ENCODE measurements at regions not wholly inside any gene's neighbourhood (a gene's known extent, or its start where the extent isn't known, plus 50 kb on each side); places are given as distances from the start of the nearest gene placed in this dataset.

DNA sequence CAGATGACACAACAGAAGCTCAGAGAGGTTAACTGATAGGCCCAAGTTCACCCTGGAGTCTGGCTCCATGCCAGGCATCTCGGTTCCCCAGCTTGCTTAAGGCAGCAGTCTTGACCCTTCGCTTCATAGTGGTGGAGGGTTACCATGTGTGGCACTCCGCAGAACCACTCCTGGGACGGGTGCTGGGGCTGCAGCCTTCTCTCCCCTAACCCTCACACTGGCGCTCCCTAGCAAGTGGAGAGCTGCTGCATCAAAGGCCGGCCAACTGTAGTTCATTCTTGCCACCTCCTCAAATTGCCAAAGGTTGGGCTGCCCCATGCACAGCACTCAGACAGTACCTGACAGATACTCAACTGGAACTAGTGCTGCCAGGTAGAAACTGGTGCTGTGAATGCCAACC is 70.2 kb upstream of the KCND3 start:
- Histone ChIP-seq H3K9me2 (replicated peaks; ENCODE audit: insufficient read depth) (no peaks in the 10 kb centered on the region), H3K27me3 (no peaks in the 10 kb centered on the region), H3K79me2 (no peaks in the 10 kb centered on the region), H2AFZ (no peak overlapping the region), H3K27ac (no peak overlapping the region), H3K4me2 (no peak overlapping the region), H3K9me3 (ENCODE audit: low read depth) (no peaks in the 10 kb centered on the region), H3K36me3 (replicated peaks; ENCODE audit: insufficient read depth, low read depth) (no peaks in the 10 kb centered on the region), H3K4me3 (no peak overlapping the region), H4K20me1 (ENCODE audit: insufficient read depth, poor library complexity, severe bottlenecking) (no peaks in the 10 kb centered on the region), H3K4me1 (ENCODE audit: insufficient read depth) (no peaks in the 10 kb centered on the region)
- no peak for TF ChIP-seq EZH2phosphoT487 (IDR thresholded peaks at IDR 0.05; ENCODE audit: low read depth, severe bottlenecking, unreplicated experiment)
- TF ChIP-seq EZH2 (IDR thresholded peaks at IDR 0.05; ENCODE audit: borderline replicate concordance), result no peak
- TF ChIP-seq, protein P1, sequence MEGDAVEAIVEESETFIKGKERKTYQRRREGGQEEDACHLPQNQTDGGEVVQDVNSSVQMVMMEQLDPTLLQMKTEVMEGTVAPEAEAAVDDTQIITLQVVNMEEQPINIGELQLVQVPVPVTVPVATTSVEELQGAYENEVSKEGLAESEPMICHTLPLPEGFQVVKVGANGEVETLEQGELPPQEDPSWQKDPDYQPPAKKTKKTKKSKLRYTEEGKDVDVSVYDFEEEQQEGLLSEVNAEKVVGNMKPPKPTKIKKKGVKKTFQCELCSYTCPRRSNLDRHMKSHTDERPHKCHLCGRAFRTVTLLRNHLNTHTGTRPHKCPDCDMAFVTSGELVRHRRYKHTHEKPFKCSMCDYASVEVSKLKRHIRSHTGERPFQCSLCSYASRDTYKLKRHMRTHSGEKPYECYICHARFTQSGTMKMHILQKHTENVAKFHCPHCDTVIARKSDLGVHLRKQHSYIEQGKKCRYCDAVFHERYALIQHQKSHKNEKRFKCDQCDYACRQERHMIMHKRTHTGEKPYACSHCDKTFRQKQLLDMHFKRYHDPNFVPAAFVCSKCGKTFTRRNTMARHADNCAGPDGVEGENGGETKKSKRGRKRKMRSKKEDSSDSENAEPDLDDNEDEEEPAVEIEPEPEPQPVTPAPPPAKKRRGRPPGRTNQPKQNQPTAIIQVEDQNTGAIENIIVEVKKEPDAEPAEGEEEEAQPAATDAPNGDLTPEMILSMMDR (IDR thresholded peaks at IDR 0.05; ENCODE audit: poor library complexity), result no peak
- 85% methylated on average over 6 of the region's 6 CpGs for WGBS (ENCODE audit: low lambda C conversion rate, missing lambda C conversion rate)
- no peak for DNase-seq (ENCODE audit: low spot score)

DNA sequence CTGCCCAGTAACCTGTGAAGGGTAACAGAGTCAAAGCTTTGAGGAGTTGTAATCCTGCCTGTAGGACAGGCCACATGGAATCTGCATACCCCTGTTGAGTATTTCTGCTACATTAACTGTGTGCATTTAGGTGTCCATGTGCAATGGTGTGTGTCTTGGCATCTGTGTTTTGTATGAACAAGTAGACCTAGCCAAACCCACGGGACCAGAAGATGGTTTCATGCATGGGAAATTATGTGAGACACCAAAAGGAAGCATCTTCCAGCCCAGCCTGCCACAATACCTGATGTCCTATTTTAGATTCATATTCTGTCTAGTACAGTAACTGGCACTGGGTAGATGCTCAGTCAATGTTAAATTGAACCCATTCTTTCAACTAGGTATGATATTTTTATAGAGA is 70.8 kb upstream of the KCND3 start:
- Histone ChIP-seq H3K79me2 (no peaks in the 10 kb centered on the region), H3K9me2 (replicated peaks; ENCODE audit: insufficient read depth) (no peaks in the 10 kb centered on the region), H3K36me3 (replicated peaks; ENCODE audit: insufficient read depth, low read depth) (no peaks in the 10 kb centered on the region), H3K4me2 (no peak overlapping the region), H3K4me3 (no peak overlapping the region), H3K27me3 (no peaks in the 10 kb centered on the region), H3K9me3 (ENCODE audit: low read depth) (no peaks in the 10 kb centered on the region), H3K4me1 (ENCODE audit: insufficient read depth) (no peaks in the 10 kb centered on the region), H2AFZ (no peak overlapping the region), H3K27ac (no peak overlapping the region), H4K20me1 (ENCODE audit: insufficient read depth, poor library complexity, severe bottlenecking) (no peaks in the 10 kb centered on the region)
- DNase-seq (ENCODE audit: low spot score), result no peak
- WGBS (ENCODE audit: low lambda C conversion rate, missing lambda C conversion rate), result 44% methylated on average over 1 of the region's 1 CpG
- TF ChIP-seq, protein P1 (IDR thresholded peaks at IDR 0.05; ENCODE audit: poor library complexity), result no peak
- no peak for TF ChIP-seq EZH2phosphoT487 (IDR thresholded peaks at IDR 0.05; ENCODE audit: low read depth, severe bottlenecking, unreplicated experiment)
- TF ChIP-seq EZH2 (IDR thresholded peaks at IDR 0.05; ENCODE audit: borderline replicate concordance), result no peak

DNA sequence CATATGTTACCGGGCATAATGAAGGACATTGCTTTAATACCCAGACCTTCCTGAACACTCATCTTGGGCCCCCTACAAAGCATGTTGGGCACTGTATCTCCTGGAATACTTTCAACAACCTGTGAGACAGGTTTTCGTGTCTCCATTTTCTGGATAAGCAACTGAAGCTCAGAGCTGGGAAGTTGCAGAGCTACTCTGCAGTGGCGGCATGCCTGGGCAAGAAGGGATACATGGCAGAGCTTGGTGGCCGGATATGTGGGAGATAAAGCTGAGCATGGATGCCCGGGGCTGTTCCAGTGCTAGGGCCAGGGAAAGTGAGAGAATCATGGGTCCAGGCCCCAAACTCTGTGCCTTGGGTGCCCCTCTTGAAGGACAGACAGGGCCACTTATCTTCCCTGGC is 71.6 kb upstream of the KCND3 start:
- WGBS (ENCODE audit: low lambda C conversion rate, missing lambda C conversion rate), result 83% methylated on average over 5 of the region's 5 CpGs
- no peaks in the 10 kb centered on the region for H3K36me3 ChIP-seq (replicated peaks; ENCODE audit: insufficient read depth, low read depth)
- no peaks in the 10 kb centered on the region for H3K27me3 ChIP-seq
- no peak overlapping the region for H3K4me2 ChIP-seq
- H3K9me3 ChIP-seq (ENCODE audit: low read depth), result no peaks in the 10 kb centered on the region
- H3K27ac ChIP-seq, result no peak overlapping the region
- no peaks in the 10 kb centered on the region for H3K9me2 ChIP-seq (replicated peaks; ENCODE audit: insufficient read depth)
- no peak overlapping the region for H2AFZ ChIP-seq
- no peaks in the 10 kb centered on the region for H3K79me2 ChIP-seq
- no peak for TF ChIP-seq EZH2 (IDR thresholded peaks at IDR 0.05; ENCODE audit: borderline replicate concordance)
- H4K20me1 ChIP-seq (ENCODE audit: insufficient read depth, poor library complexity, severe bottlenecking), result no peaks in the 10 kb centered on the region
- no peak overlapping the region for H3K4me3 ChIP-seq
- DNase-seq (ENCODE audit: low spot score), result no peak
- no peaks in the 10 kb centered on the region for H3K4me1 ChIP-seq (ENCODE audit: insufficient read depth)

DNA sequence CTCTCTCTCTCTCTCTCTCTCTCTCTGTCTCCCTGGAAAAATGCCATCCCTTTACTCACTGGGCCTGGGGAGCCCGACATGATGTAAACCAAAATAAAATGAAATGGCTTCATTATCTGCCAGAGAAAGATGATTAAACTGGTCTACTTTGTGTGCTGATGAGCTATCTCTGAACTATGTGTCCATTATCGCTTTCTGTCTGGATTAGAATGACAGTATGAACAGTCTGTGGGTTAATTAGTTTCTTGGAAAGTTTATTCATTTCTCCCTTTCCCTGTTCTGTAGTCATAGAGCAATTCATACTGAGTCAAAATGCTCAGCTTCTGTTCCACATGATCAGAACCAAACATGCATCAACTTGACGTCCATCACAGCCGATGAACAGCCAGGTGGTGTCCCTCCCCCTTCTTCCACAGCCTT is 72.4 kb upstream of the KCND3 start:
- 80% methylated on average over 4 of the region's 4 CpGs for WGBS (ENCODE audit: low lambda C conversion rate, missing lambda C conversion rate)
- Histone ChIP-seq H3K4me1 (ENCODE audit: insufficient read depth) (no peaks in the 10 kb centered on the region), H3K79me2 (no peaks in the 10 kb centered on the region), H3K4me2 (no peak overlapping the region), H3K4me3 (no peak overlapping the region), H4K20me1 (ENCODE audit: insufficient read depth, poor library complexity, severe bottlenecking) (no peaks in the 10 kb centered on the region), H3K27me3 (no peaks in the 10 kb centered on the region), H3K27ac (no peak overlapping the region), H3K9me2 (replicated peaks; ENCODE audit: insufficient read depth) (no peaks in the 10 kb centered on the region), H3K36me3 (replicated peaks; ENCODE audit: insufficient read depth, low read depth) (no peaks in the 10 kb centered on the region), H2AFZ (no peak overlapping the region), H3K9me3 (ENCODE audit: low read depth) (no peaks in the 10 kb centered on the region)
- no peak for TF ChIP-seq EZH2phosphoT487 (IDR thresholded peaks at IDR 0.05; ENCODE audit: low read depth, severe bottlenecking, unreplicated experiment)
- TF ChIP-seq EZH2 (IDR thresholded peaks at IDR 0.05; ENCODE audit: borderline replicate concordance), result no peak
- TF ChIP-seq, protein P1 (IDR thresholded peaks at IDR 0.05; ENCODE audit: poor library complexity), result no peak
- DNase-seq (ENCODE audit: low spot score), result no peak

All from hepatocyte (in vitro differentiated cells).